ENCODE measurements at regions not wholly inside any gene's neighbourhood (a gene's known extent, or its start where the extent isn't known, plus 50 kb on each side); places are given as distances from the start of the nearest gene placed in this dataset.

DNA sequence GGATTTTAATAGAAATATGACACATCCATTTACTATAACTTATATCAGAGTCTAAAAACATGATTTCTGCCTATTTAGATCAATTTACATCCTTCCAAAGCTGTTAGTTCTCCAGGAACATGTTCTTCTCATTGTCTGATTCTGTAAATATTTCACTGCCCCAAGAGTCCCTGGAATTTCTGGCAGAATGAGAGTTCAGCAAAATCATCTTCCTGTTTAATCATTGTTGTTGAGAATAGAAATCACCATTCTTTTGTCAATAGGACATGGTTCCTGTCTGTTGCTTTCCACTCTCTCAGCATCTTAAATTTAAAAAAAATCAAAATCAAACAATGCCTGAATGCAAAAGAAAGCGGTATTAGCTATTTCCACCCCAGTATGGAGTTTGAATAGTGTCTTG, 172.8 kb upstream of the FRMPD4 start:
- POLR2A ChIA-PET: no interaction called here
- TF ChIP-seq, protein P1, sequence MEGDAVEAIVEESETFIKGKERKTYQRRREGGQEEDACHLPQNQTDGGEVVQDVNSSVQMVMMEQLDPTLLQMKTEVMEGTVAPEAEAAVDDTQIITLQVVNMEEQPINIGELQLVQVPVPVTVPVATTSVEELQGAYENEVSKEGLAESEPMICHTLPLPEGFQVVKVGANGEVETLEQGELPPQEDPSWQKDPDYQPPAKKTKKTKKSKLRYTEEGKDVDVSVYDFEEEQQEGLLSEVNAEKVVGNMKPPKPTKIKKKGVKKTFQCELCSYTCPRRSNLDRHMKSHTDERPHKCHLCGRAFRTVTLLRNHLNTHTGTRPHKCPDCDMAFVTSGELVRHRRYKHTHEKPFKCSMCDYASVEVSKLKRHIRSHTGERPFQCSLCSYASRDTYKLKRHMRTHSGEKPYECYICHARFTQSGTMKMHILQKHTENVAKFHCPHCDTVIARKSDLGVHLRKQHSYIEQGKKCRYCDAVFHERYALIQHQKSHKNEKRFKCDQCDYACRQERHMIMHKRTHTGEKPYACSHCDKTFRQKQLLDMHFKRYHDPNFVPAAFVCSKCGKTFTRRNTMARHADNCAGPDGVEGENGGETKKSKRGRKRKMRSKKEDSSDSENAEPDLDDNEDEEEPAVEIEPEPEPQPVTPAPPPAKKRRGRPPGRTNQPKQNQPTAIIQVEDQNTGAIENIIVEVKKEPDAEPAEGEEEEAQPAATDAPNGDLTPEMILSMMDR (IDR thresholded peaks at IDR 0.05; ENCODE audit: control extremely low read depth, extremely low read depth, low read depth, missing control alignments): no peak
- CTCF ChIA-PET: no interaction called here

DNA sequence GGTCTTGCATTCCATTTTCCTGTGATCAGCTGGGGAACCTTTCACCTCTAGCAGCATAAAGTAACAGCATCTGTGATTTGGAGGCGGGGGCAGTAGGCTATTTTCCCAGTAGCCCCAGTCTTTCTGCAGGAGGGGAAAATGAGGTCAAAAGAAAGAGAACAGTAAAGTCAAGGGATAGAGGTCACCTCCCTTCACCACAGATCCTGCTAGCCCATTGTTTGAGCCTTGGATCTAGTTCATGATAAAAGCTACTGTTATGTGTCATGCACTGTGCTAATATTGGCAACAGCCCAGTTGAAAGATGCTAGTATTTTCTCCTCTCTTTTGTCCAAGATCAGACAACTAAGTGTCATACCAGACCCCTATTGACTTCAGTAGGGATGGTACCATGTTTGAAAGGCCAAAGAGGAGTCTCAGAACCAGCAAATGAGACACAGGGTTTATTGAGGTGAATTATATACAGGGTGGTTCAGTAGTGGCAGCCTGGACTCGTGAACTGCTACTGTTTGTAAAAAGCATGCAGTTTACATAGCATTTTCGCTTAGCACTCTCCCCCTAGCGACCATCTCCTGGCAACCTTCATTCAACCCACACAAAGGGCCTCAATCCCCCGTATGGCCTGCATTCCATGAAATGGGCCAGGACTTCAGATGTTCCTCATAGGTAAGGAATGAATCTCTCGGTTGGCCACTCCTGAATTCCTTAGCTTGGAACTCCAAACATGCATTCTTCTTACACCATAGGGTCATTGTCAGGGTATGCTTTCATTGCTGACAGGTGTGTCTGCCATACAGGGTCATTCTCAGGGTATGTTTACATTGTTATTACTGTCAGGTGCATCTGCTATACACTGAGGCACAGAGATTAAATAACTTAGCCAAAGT, 170.0 kb upstream of the FRMPD4 start:
- ChIA-PET CTCF (no interaction called here), POLR2A (no interaction called here)
- no peak for DNase-seq (ENCODE audit: extremely low spot score)
- TF ChIP-seq, protein P1 (IDR thresholded peaks at IDR 0.05; ENCODE audit: control extremely low read depth, extremely low read depth, low read depth, missing control alignments): no peak

More for the DNA sequence above, 172.8 kb upstream of the FRMPD4 start:
- DNase-seq (ENCODE audit: extremely low spot score): no peak

DNA sequence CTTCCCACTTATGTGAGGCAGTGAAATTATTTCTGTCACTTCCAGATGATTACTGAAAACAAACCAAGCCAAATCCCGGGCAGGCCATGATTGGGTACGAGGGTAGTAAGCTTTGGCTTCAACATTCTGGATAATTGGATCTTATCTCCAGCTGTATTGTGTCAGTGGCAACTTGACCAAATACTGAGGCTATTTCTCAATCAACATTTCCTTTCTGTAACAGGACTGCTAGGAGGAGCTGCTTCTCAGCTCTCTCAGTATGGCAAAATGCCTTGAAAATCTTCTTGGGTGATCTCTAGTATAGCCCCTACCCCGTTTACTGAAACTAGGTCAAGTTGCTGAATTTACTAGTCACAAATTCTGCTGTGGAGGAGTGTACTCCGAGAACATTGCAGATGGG, 169.3 kb upstream of the FRMPD4 start:
- ChIA-PET CTCF (no interaction called here), POLR2A (no interaction called here)
- TF ChIP-seq, protein P1 (IDR thresholded peaks at IDR 0.05; ENCODE audit: control extremely low read depth, extremely low read depth, low read depth, missing control alignments): no peak
- DNase-seq (ENCODE audit: extremely low spot score): no peak

DNA sequence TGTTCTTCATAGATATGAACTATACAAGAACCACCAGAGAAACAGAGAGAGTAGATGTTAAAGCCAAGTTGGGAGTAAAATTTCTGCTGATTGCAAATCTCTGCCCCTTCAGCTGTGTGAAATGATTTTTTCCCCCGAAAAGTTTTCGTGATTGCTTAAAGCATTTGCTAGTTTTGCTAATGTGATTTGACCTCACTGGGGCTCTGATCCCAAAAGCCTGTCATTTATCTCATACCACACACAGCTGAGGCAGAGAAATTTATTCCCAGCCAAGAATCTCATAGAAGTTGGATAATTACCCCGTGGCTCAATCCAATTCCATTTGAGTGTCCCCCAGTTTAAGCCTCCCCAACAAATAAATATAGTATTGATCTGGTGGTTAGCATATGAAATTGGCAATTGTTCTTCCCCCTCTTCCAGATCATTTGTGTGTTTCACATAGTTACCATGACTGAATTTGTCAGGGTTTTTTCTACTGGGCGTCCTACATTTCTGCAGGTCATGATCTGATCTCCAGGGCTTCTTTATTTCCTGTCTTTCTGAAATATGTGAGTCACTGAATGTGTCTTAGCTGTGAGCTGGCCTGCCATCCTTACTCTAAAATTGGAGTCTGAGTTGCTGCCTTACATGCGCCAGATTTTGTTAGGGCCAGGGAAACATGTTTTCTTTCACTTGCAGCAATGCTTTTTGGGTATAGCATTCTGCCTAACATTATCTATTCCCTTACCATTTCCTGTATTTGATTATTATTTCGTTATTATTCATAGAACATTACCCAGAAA, 167.5 kb upstream of the FRMPD4 start:
- ChIA-PET POLR2A (no interaction called here), CTCF (interaction anchor here (1.1 to 1.9 kb wide), 2 partner anchors 10 to 12 kb away, joined by 3 read pairs; no protein-coding TSS in a partner anchor)
- TF ChIP-seq, protein P1 (IDR thresholded peaks at IDR 0.05; ENCODE audit: control extremely low read depth, extremely low read depth, low read depth, missing control alignments): no peak
- no peak for DNase-seq (ENCODE audit: extremely low spot score)

DNA sequence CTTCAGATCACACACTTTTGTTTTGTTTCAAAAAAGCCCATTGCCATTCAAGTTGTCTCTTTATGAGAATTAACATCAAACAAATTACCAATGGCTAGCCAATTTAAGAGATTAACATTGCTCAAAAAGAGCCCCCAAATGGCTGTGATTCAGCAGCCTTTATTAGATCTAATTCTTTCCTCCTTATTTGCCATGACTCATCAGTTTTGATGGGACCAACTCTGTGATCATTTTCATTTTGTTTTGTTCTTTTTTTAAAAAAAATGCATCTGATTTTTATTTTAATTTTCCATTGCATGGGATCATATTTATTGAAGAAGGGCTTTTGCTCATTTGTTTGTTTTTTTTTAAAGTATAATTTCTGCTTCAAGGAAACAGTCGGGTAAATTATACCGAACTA, 161.6 kb upstream of the FRMPD4 start:
- ChIA-PET CTCF (no interaction called here), POLR2A (no interaction called here)
- DNase-seq (ENCODE audit: extremely low spot score): no peak
- TF ChIP-seq, protein P1 (IDR thresholded peaks at IDR 0.05; ENCODE audit: control extremely low read depth, extremely low read depth, low read depth, missing control alignments): no peak

DNA sequence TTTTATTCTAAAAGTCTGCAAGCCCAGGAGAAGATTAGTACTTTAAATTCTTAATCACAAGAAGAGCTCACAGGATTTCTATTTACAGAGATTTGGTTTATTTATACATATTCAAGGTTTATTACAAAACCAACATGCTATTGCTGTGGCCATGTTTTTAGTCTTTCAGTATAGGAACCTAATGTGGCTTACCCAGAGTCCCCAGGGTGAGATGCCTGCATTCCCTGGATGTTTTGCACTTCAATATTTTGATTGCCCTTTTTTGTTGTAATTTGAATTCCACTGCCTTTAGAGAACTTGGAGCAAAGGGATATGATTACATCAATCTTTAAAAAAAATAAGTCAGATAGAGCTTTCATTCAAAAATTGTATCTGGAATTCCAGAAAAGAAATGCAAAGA, 146.0 kb upstream of the FRMPD4 start:
- TF ChIP-seq, protein P1 (IDR thresholded peaks at IDR 0.05; ENCODE audit: control extremely low read depth, extremely low read depth, low read depth, missing control alignments): no peak
- no peak for DNase-seq (ENCODE audit: extremely low spot score)
- ChIA-PET POLR2A (no interaction called here), CTCF (no interaction called here)

Data from GM10248 (cell line).